ENCODE measurements at regions not wholly inside any gene's neighbourhood (a gene's known extent, or its start where the extent isn't known, plus 50 kb on each side); places are given as distances from the start of the nearest gene placed in this dataset.

DNA sequence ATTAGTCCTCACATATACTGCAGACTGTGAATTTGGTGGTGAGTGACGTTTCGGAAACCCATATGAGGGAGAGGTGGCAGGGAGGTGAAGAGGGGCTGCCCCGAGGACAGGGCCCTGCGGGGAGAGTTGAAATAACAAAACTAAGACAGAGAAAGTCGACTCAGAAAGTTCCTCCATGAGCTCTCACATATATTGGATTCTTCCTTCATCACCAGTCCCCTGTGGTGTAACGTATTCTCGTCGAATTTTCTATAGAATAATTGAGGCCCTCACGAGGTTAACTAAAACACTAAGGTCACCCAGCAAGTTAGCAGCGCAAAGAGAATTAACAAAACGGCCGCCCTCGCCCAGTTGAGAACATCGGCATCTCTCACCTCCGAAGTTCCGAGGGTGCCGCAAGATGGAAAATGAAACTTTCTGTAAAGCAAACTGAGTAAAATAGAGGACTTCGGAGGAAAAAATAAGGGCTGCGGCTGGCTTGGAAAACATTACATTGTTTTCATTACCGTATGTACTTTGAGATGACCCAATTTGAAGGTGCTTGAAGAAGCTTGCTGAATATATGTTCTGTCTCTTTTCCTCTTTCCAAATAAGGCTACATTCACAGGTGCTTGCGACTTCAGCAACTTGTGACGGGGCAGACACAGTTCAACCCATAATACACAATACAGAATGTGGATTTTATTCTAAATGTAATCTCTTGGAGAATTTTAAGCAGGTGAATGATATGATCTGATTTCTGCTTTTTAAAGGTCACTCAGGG lies 490.9 kb upstream of the JARID2 start:
- peaks cover 2% of the 10 kb centered on the region for H3K4me1 Mint-ChIP-seq
- no peaks in the 10 kb centered on the region for H3K36me3 Mint-ChIP-seq
- H3K27me3 Mint-ChIP-seq = no peaks in the 10 kb centered on the region
- no peak overlapping the region for H3K4me3 Mint-ChIP-seq
- ATAC-seq (ENCODE audit: low read depth) = no peak
- POLR2A ChIA-PET = no interaction called here
- no peak for DNase-seq
- H3K27ac Mint-ChIP-seq = no peak overlapping the region
- peaks cover 2% of the 10 kb centered on the region for H3K9me3 Mint-ChIP-seq

DNA sequence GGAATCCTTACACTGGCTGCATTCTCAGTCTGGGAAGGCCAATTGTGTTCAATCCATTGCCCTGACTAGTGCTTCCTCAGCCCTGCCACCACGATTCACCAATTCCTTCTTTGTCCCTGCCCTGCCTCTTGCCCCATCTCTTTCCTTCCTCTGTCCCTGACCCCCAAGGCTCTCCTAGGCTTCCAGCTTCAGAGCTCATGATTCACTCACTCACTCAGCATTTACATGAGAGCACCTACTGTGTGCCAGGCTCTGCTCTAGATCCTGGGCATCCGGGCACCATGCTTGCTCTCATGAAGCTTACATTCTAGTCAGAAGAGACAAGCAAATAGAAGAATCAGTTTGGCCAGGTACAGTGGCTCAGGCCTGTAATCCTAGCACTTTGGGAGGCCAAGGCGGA lies 489.5 kb upstream of the JARID2 start:
- Mint-ChIP-seq H3K27ac (no peak overlapping the region), H3K4me3 (no peak overlapping the region), H3K36me3 (no peaks in the 10 kb centered on the region), H3K9me3 (peaks cover 2% of the 10 kb centered on the region), H3K27me3 (no peaks in the 10 kb centered on the region), H3K4me1 (peaks cover 2% of the 10 kb centered on the region)
- DNase-seq (no peak), ATAC-seq (ENCODE audit: low read depth) (no peak)
- POLR2A ChIA-PET = no interaction called here

- Mint-ChIP-seq H3K9me3 (peaks cover 2% of the 10 kb centered on the region), H3K27ac (no peak overlapping the region), H3K27me3 (no peaks in the 10 kb centered on the region), H3K4me1 (peaks cover 2% of the 10 kb centered on the region), H3K4me3 (no peak overlapping the region), H3K36me3 (no peaks in the 10 kb centered on the region)
- POLR2A ChIA-PET = no interaction called here
- DNase-seq (no peak), ATAC-seq (ENCODE audit: low read depth) (no peak)
Measured at GRCh38 chr6:14757014-14757413, 488.9 kb upstream of the JARID2 start.

GRCh38 chr6:14757418-14757817 lies 488.5 kb upstream of the JARID2 start:
- no peaks in the 10 kb centered on the region for H3K27me3 Mint-ChIP-seq
- peaks cover 2% of the 10 kb centered on the region for H3K4me1 Mint-ChIP-seq
- H3K4me3 Mint-ChIP-seq = no peak overlapping the region
- no peaks in the 10 kb centered on the region for H3K36me3 Mint-ChIP-seq
- POLR2A ChIA-PET = no interaction called here
- ATAC-seq (ENCODE audit: low read depth) = no peak
- no peak for DNase-seq
- no peak overlapping the region for H3K27ac Mint-ChIP-seq
- H3K9me3 Mint-ChIP-seq = peaks cover 2% of the 10 kb centered on the region

GRCh38 chr6:14758421-14759081 lies 487.3 kb upstream of the JARID2 start:
- Mint-ChIP-seq H3K27me3 (no peaks in the 10 kb centered on the region), H3K4me3 (no peak overlapping the region), H3K27ac (no peak overlapping the region), H3K9me3 (peaks cover 2% of the 10 kb centered on the region), H3K36me3 (no peaks in the 10 kb centered on the region), H3K4me1 (peaks cover 2% of the 10 kb centered on the region)
- no peak for ATAC-seq (ENCODE audit: low read depth)
- DNase-seq = no peak
- POLR2A ChIA-PET = no interaction called here

- peaks cover 2% of the 10 kb centered on the region for H3K9me3 Mint-ChIP-seq
- H3K4me3 Mint-ChIP-seq = no peak overlapping the region
- no peaks in the 10 kb centered on the region for H3K27me3 Mint-ChIP-seq
- DNase-seq = no peak
- ATAC-seq (ENCODE audit: low read depth) = no peak
- peaks cover 2% of the 10 kb centered on the region for H3K4me1 Mint-ChIP-seq
- H3K36me3 Mint-ChIP-seq = no peaks in the 10 kb centered on the region
- no peak overlapping the region for H3K27ac Mint-ChIP-seq
- POLR2A ChIA-PET = no interaction called here
Measured at GRCh38 chr6:14759976-14760672, 485.7 kb upstream of the JARID2 start.

DNA sequence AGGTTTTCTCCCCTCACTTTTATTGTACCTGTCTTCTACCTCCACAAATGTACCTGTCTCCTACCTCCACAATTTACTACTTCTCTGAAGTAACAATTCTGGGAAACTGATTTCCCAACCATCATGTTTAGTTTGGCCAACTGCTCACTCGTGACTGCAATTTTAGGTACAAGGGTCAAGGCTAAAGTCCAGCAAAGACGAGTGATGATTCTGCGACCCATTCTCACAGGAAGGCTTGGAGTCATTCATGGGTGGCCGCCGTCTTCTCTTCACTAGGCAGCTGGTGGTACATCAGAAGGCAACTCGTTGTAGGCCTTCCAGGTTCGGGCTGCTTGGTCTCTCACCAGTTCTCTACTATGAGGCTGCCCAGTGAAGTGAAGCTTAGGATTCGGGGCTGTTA lies 483.8 kb upstream of the JARID2 start:
- ATAC-seq (ENCODE audit: low read depth) (no peak), DNase-seq (no peak)
- Mint-ChIP-seq H3K27ac (no peak overlapping the region), H3K4me3 (no peak overlapping the region), H3K36me3 (no peaks in the 10 kb centered on the region), H3K9me3 (no peaks in the 10 kb centered on the region), H3K27me3 (no peaks in the 10 kb centered on the region), H3K4me1 (peaks cover 2% of the 10 kb centered on the region)
- POLR2A ChIA-PET = no interaction called here

- H3K27ac Mint-ChIP-seq = no peak overlapping the region
- DNase-seq (no peak), ATAC-seq (ENCODE audit: low read depth) (no peak)
- POLR2A ChIA-PET = no interaction called here
- no peaks in the 10 kb centered on the region for H3K9me3 Mint-ChIP-seq
- peaks cover 2% of the 10 kb centered on the region for H3K4me1 Mint-ChIP-seq
- H3K27me3 Mint-ChIP-seq = no peaks in the 10 kb centered on the region
- H3K36me3 Mint-ChIP-seq = no peaks in the 10 kb centered on the region
- no peak overlapping the region for H3K4me3 Mint-ChIP-seq
Measured at GRCh38 chr6:14763139-14763538, 482.7 kb upstream of the JARID2 start.

DNA sequence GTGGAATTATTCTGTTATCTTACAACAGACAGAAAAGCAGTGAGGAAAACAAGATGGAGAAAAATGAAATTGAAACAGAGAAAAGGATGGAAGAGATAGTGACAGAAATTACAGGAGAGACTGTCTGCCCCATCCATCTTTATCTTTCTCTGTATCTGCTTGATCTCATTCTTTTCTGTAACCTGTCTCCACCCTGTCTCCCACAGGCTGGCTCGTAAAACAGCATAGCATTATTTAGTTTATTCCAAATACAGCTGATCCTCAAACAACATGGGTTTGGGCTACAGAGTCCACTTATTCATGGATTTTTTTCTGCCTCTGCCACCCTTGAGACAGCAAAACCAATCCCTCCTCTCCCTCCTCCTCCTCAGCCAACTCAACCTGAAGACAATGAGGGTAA lies 482.3 kb upstream of the JARID2 start:
- Mint-ChIP-seq H3K36me3 (no peaks in the 10 kb centered on the region), H3K4me3 (no peak overlapping the region), H3K9me3 (no peaks in the 10 kb centered on the region), H3K27ac (no peak overlapping the region), H3K4me1 (peaks cover 2% of the 10 kb centered on the region), H3K27me3 (no peaks in the 10 kb centered on the region)
- POLR2A ChIA-PET = no interaction called here
- ATAC-seq (ENCODE audit: low read depth) (no peak), DNase-seq (no peak)

DNA sequence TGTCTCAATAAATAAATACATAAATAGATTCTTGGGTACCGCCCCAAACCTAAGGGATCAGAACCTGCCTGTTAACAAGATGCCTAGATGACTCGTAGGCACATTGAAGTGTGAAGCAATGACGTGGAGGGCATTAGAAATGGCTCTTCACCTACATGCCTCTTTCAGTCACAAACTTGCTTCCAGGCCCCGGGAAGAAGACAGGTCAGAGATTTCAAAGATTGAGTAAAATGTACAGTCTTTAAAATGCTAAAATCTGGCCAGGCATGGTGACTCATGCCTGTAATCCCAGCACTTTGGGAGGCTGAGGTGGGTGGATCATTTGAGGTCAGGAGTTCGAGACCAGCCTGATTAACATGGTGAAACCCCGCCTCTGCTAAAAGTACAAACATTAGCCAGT lies 480.8 kb upstream of the JARID2 start:
- H3K27me3 Mint-ChIP-seq = no peaks in the 10 kb centered on the region
- H3K4me1 Mint-ChIP-seq = no peaks in the 10 kb centered on the region
- POLR2A ChIA-PET = no interaction called here
- no peak for DNase-seq
- no peaks in the 10 kb centered on the region for H3K36me3 Mint-ChIP-seq
- H3K4me3 Mint-ChIP-seq = no peak overlapping the region
- no peak overlapping the region for H3K27ac Mint-ChIP-seq
- H3K9me3 Mint-ChIP-seq = no peaks in the 10 kb centered on the region
- ATAC-seq (ENCODE audit: low read depth) = no peak

- Mint-ChIP-seq H3K9me3 (no peaks in the 10 kb centered on the region), H3K36me3 (no peaks in the 10 kb centered on the region), H3K4me3 (no peak overlapping the region), H3K27ac (no peak overlapping the region), H3K4me1 (peaks cover 2% of the 10 kb centered on the region), H3K27me3 (no peaks in the 10 kb centered on the region)
- DNase-seq = no peak
- ATAC-seq (ENCODE audit: low read depth) = no peak
- POLR2A ChIA-PET = no interaction called here
Measured at GRCh38 chr6:14765721-14766390, 480.0 kb upstream of the JARID2 start.

GRCh38 chr6:14766391-14766994 lies 479.4 kb upstream of the JARID2 start:
- no peaks in the 10 kb centered on the region for H3K9me3 Mint-ChIP-seq
- POLR2A ChIA-PET = no interaction called here
- no peak for DNase-seq
- peaks cover 2% of the 10 kb centered on the region for H3K4me1 Mint-ChIP-seq
- no peak overlapping the region for H3K27ac Mint-ChIP-seq
- no peak overlapping the region for H3K4me3 Mint-ChIP-seq
- ATAC-seq (ENCODE audit: low read depth) = no peak
- H3K36me3 Mint-ChIP-seq = no peaks in the 10 kb centered on the region
- H3K27me3 Mint-ChIP-seq = no peaks in the 10 kb centered on the region

GRCh38 chr6:14767226-14767625 lies 478.6 kb upstream of the JARID2 start:
- ATAC-seq (ENCODE audit: low read depth) = no peak
- no peak for DNase-seq
- Mint-ChIP-seq H3K9me3 (no peaks in the 10 kb centered on the region), H3K4me3 (no peak overlapping the region), H3K27me3 (no peaks in the 10 kb centered on the region), H3K27ac (no peak overlapping the region), H3K36me3 (no peaks in the 10 kb centered on the region), H3K4me1 (peaks cover 2% of the 10 kb centered on the region)
- POLR2A ChIA-PET = no interaction called here

Data from activated naive CD8-positive, alpha-beta T cell treated with anti-CD3 and anti-CD28 coated beads, Interleukin-2, amount 10 ng/mL, durations not matched to agents 7 days and 5 days (primary cell).